ENCODE measurements at regions not wholly inside any gene's neighbourhood (a gene's known extent, or its start where the extent isn't known, plus 50 kb on each side); places are given as distances from the start of the nearest gene placed in this dataset.

DNA sequence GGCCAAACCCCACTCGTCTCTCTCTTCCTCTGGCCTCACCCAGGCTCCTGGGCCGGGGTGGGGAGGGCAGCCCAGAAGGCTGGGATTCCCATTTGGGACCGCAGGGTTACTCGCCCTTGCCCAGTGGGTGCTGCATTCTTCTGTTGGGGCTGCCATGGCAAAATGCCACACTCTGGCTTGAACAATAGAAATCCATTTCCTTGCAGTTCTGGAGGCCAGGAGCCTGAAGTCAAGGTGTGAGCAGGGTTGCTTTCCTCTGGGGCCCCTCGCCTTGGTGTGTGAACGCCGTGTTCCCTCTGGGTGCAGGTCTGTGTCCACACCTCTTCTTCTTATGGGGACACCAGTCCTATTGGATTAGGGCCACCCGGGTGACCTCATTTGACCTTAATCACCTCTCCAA, 105.8 kb upstream of the GSE1 start:
- intact Hi-C loops (cut with micrococcal nuclease; ENCODE audit: unreplicated experiment), result no loop called here
- Histone ChIP-seq H3K36me3 (ENCODE audit: low read depth) (no peaks in the 10 kb centered on the region), H3K4me1 (replicated peaks; ENCODE audit: insufficient read depth) (no peaks in the 10 kb centered on the region), H3K9me2 (ENCODE audit: insufficient read depth) (no peaks in the 10 kb centered on the region), H3K9me3 (ENCODE audit: insufficient read depth, low read depth) (no peaks in the 10 kb centered on the region), H3K79me2 (ENCODE audit: low read depth) (no peaks in the 10 kb centered on the region), H3F3A (ENCODE audit: insufficient read depth, low read depth) (no peaks in the 10 kb centered on the region), H4K20me1 (ENCODE audit: insufficient read depth) (no peaks in the 10 kb centered on the region), H3K4me2 (no peak overlapping the region), H3K4me3 (no peak overlapping the region), H3K27ac (no peak overlapping the region), H3K27me3 (ENCODE audit: insufficient read depth, low read depth) (no peaks in the 10 kb centered on the region), H2AFZ (no peak overlapping the region)
- ChIA-PET POLR2A (ENCODE audit: unreplicated experiment) (no interaction called here), CTCF (no interaction called here)
- no peak for TF ChIP-seq EZH2 (IDR thresholded peaks at IDR 0.05; ENCODE audit: low read depth)
- TF ChIP-seq, protein P1, sequence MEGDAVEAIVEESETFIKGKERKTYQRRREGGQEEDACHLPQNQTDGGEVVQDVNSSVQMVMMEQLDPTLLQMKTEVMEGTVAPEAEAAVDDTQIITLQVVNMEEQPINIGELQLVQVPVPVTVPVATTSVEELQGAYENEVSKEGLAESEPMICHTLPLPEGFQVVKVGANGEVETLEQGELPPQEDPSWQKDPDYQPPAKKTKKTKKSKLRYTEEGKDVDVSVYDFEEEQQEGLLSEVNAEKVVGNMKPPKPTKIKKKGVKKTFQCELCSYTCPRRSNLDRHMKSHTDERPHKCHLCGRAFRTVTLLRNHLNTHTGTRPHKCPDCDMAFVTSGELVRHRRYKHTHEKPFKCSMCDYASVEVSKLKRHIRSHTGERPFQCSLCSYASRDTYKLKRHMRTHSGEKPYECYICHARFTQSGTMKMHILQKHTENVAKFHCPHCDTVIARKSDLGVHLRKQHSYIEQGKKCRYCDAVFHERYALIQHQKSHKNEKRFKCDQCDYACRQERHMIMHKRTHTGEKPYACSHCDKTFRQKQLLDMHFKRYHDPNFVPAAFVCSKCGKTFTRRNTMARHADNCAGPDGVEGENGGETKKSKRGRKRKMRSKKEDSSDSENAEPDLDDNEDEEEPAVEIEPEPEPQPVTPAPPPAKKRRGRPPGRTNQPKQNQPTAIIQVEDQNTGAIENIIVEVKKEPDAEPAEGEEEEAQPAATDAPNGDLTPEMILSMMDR (conservative IDR thresholded peaks at IDR 0.05), result no peak
- DNase-seq, result no peak
- no TSS peak for BruUV-seq (replicated peaks)

DNA sequence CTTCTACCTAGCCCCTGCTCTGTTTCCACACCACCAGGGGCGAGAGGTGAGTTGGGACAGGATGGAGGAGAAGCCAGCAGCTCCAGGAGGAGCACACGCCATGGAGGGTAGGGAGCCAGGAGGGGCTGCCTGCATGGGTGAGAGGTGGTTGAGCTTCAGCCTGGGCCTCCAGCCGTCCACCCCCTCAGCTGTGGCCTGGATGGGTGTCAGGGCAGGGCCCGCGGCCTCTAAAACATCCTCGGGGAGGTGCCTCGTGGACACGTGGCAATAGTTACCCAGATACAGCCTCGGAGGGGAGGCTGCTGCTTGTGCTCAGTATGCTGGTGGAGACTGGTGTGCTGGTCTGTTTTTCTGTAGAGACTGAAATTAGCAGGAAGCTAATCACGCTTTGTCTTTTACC, 104.7 kb upstream of the GSE1 start:
- ChIA-PET CTCF (interaction anchor here (0.6 kb wide), 1 partner anchor 194 kb away, joined by 12 read pairs; no protein-coding TSS in a partner anchor), POLR2A (ENCODE audit: unreplicated experiment) (no interaction called here)
- Histone ChIP-seq H3K27ac (no peak overlapping the region), H2AFZ (no peak overlapping the region), H3K4me3 (no peak overlapping the region), H3K4me1 (replicated peaks; ENCODE audit: insufficient read depth) (peaks cover 8% of the 10 kb centered on the region), H3K36me3 (ENCODE audit: low read depth) (no peaks in the 10 kb centered on the region), H3K79me2 (ENCODE audit: low read depth) (no peaks in the 10 kb centered on the region), H3K4me2 (no peak overlapping the region), H3F3A (ENCODE audit: insufficient read depth, low read depth) (peaks cover 2% of the 10 kb centered on the region; the same call in 1 of the 2 replicates), H3K9me3 (ENCODE audit: insufficient read depth, low read depth) (no peaks in the 10 kb centered on the region), H4K20me1 (ENCODE audit: insufficient read depth) (no peaks in the 10 kb centered on the region), H3K9me2 (ENCODE audit: insufficient read depth) (no peaks in the 10 kb centered on the region), H3K27me3 (ENCODE audit: insufficient read depth, low read depth) (no peaks in the 10 kb centered on the region)
- intact Hi-C loops (cut with micrococcal nuclease; ENCODE audit: unreplicated experiment), result no loop called here
- no TSS peak for BruUV-seq (replicated peaks)
- DNase-seq, result no peak
- no peak for TF ChIP-seq EZH2 (IDR thresholded peaks at IDR 0.05; ENCODE audit: low read depth)
- TF ChIP-seq, protein P1 (conservative IDR thresholded peaks at IDR 0.05), result no peak

DNA sequence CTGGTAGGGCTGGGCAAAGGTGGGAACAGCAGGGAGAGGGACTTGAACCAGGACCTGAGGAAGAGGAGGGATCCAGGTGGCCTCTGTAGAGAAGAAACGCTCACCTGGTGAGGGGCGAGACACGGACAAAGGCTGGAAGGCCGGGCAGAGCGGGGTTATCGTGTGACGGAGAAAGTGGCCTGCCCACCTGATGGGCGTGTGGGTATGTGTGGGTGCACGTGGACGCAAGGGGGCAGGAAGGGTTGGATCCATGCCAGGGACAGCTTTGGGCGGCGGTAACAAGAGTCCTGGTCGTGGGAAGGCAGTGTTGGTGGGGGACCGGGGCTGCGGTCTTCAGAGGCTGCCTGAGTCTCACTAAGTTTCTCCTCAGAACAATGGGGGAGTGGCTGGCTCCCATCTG, 104.1 kb upstream of the GSE1 start:
- DNase-seq, result no peak
- H3K79me2 ChIP-seq (ENCODE audit: low read depth), result no peaks in the 10 kb centered on the region
- no TSS peak for BruUV-seq (replicated peaks)
- H3K36me3 ChIP-seq (ENCODE audit: low read depth), result no peaks in the 10 kb centered on the region
- peaks cover 14% of the 10 kb centered on the region for H3K4me1 ChIP-seq (replicated peaks; ENCODE audit: insufficient read depth)
- H3K9me3 ChIP-seq (ENCODE audit: insufficient read depth, low read depth), result no peaks in the 10 kb centered on the region
- no peaks in the 10 kb centered on the region for H3K9me2 ChIP-seq (ENCODE audit: insufficient read depth)
- CTCF ChIA-PET, result interaction anchor here (0.6 kb wide), 1 partner anchor 193 kb away, joined by 12 read pairs; no protein-coding TSS in a partner anchor
- H3K27ac ChIP-seq, result no peak overlapping the region
- peaks cover 8% of the 10 kb centered on the region; the same call in 1 of the 2 replicates for H3F3A ChIP-seq (ENCODE audit: insufficient read depth, low read depth)
- no peak overlapping the region for H3K4me2 ChIP-seq
- no peak overlapping the region for H2AFZ ChIP-seq
- intact Hi-C loops (cut with micrococcal nuclease; ENCODE audit: unreplicated experiment), result no loop called here
- H3K4me3 ChIP-seq, result no peak overlapping the region
- POLR2A ChIA-PET (ENCODE audit: unreplicated experiment), result no interaction called here
- TF ChIP-seq, protein P1 (conservative IDR thresholded peaks at IDR 0.05), result no peak
- TF ChIP-seq EZH2 (IDR thresholded peaks at IDR 0.05; ENCODE audit: low read depth), result no peak
- no peaks in the 10 kb centered on the region for H3K27me3 ChIP-seq (ENCODE audit: insufficient read depth, low read depth)
- no peaks in the 10 kb centered on the region for H4K20me1 ChIP-seq (ENCODE audit: insufficient read depth)

Data from PC-9 (cell line).